ENCODE measurements at regions not wholly inside any gene's neighbourhood (a gene's known extent, or its start where the extent isn't known, plus 50 kb on each side); places are given as distances from the start of the nearest gene placed in this dataset.

GRCh38 chr5:176737746-176738636 is 72.4 kb upstream of the UNC5A start:
- TF ChIP-seq CTCF (IDR thresholded peaks at IDR 0.05; ENCODE audit: low read depth, low read length), result no peak
- no peak overlapping the region for H3K4me3 ChIP-seq
- peaks cover 16% of the 10 kb centered on the region for H3K27me3 ChIP-seq
- no peak for DNase-seq (ENCODE audit: low read depth in 1 of 2, low spot score in 1 of 2)
- H3K27ac ChIP-seq, result no peak overlapping the region
- H3K36me3 ChIP-seq, result no peaks in the 10 kb centered on the region
- peaks cover 8% of the 10 kb centered on the region for H3K4me1 ChIP-seq (ENCODE audit: low read depth)
- H3K9me3 ChIP-seq (ENCODE audit: low read depth), result no peaks in the 10 kb centered on the region

- no peaks in the 10 kb centered on the region for H3K9me3 ChIP-seq (ENCODE audit: low read depth)
- H3K4me1 ChIP-seq (ENCODE audit: low read depth), result peaks cover 13% of the 10 kb centered on the region
- DNase-seq (ENCODE audit: low read depth in 1 of 2, low spot score in 1 of 2), result no peak
- no peaks in the 10 kb centered on the region for H3K36me3 ChIP-seq
- no peak for TF ChIP-seq CTCF (IDR thresholded peaks at IDR 0.05; ENCODE audit: low read depth, low read length)
- H3K27me3 ChIP-seq, result peaks cover 24% of the 10 kb centered on the region
- no peak overlapping the region for H3K4me3 ChIP-seq
- H3K27ac ChIP-seq, result no peak overlapping the region
These were observed 71.6 kb upstream of the UNC5A start for GRCh38 chr5:176738637-176739250.

GRCh38 chr5:176739461-176740051 is 70.8 kb upstream of the UNC5A start:
- Histone ChIP-seq H3K4me1 (ENCODE audit: low read depth) (peaks cover 14% of the 10 kb centered on the region), H3K27ac (no peak overlapping the region), H3K9me3 (ENCODE audit: low read depth) (no peaks in the 10 kb centered on the region), H3K27me3 (peaks cover 32% of the 10 kb centered on the region), H3K4me3 (no peak overlapping the region), H3K36me3 (no peaks in the 10 kb centered on the region)
- DNase-seq (ENCODE audit: low read depth in 1 of 2, low spot score in 1 of 2), result no peak
- no peak for TF ChIP-seq CTCF (IDR thresholded peaks at IDR 0.05; ENCODE audit: low read depth, low read length)

GRCh38 chr5:176740131-176740701 is 70.1 kb upstream of the UNC5A start:
- H3K27ac ChIP-seq, result no peak overlapping the region
- H3K36me3 ChIP-seq, result no peaks in the 10 kb centered on the region
- H3K4me3 ChIP-seq, result no peak overlapping the region
- H3K9me3 ChIP-seq (ENCODE audit: low read depth), result no peaks in the 10 kb centered on the region
- no peak for DNase-seq (ENCODE audit: low read depth in 1 of 2, low spot score in 1 of 2)
- TF ChIP-seq CTCF (IDR thresholded peaks at IDR 0.05; ENCODE audit: low read depth, low read length), result no peak
- peaks cover 14% of the 10 kb centered on the region for H3K4me1 ChIP-seq (ENCODE audit: low read depth)
- peaks cover 36% of the 10 kb centered on the region for H3K27me3 ChIP-seq

GRCh38 chr5:176740702-176741496 is 69.5 kb upstream of the UNC5A start:
- Histone ChIP-seq H3K36me3 (no peaks in the 10 kb centered on the region), H3K9me3 (ENCODE audit: low read depth) (no peaks in the 10 kb centered on the region), H3K27ac (no peak overlapping the region), H3K4me3 (no peak overlapping the region), H3K4me1 (ENCODE audit: low read depth) (peaks cover 14% of the 10 kb centered on the region), H3K27me3 (peaks cover 36% of the 10 kb centered on the region)
- DNase-seq (ENCODE audit: low read depth in 1 of 2, low spot score in 1 of 2), result no peak
- no peak for TF ChIP-seq CTCF (IDR thresholded peaks at IDR 0.05; ENCODE audit: low read depth, low read length)
